ENCODE measurements at regions not wholly inside any gene's neighbourhood (a gene's known extent, or its start where the extent isn't known, plus 50 kb on each side); places are given as distances from the start of the nearest gene placed in this dataset.

GRCh38 chr3:35944926-35945710 is 305.8 kb downstream of the ARPP21 start:
- Histone ChIP-seq H3K9me3 (no peaks in the 10 kb centered on the region), H3K27me3 (no peaks in the 10 kb centered on the region), H3K27ac (replicated peaks in 1 of 4) (no peak overlapping the region), H3K4me1 (no peaks in the 10 kb centered on the region), H3K4me3 (no peak overlapping the region), H3K36me3 (no peaks in the 10 kb centered on the region)
- DNase-seq (ENCODE audit: extremely low spot score): no peak
- no peak for TF ChIP-seq POLR2AphosphoS5 (IDR thresholded peaks at IDR 0.05)
- WGBS: 88% methylated on average over 2 of the region's 2 CpGs
- intact Hi-C loops (cut with DNase I): no loop called here

DNA sequence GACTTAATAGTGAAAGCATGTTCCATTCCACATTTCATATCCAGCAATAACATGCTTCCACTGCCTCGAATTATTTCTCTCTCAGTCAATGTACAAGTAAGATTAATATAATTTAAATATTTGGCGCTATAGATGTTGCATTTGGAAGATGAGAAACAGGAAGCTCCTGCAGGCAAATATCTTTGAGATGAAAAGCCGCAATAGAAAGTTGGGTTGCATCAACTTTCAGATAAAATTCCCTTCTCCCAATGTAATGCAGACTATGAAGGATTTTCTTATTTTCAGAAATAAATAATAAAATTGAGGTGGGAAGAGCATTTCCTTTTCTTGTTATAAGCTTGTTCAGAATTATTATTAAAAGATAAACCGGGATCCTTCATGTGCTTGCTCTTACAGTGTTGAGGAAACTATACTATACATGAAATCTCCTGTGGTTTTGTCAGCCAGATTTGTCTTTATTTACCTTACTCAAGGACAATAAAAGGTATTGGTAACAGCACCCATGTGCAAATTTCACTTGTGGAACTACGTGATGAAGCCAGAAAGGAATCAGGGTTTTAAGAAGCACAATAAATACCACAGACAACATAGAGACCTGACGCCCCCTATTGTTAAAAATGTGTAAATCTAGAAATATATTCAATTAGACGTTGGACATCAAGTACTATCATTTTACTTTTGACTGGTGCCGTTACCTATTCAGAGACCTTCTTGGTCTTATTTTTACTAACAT is 307.0 kb downstream of the ARPP21 start:
- WGBS: 45% methylated on average over 8 of the region's 8 CpGs
- no peaks in the 10 kb centered on the region for H3K27me3 ChIP-seq
- DNase-seq (ENCODE audit: extremely low spot score): no peak
- H3K4me3 ChIP-seq: no peak overlapping the region
- no peaks in the 10 kb centered on the region for H3K4me1 ChIP-seq
- TF ChIP-seq POLR2A (IDR thresholded peaks at IDR 0.05; ENCODE audit: low read depth): no peak
- TF ChIP-seq, protein P1, sequence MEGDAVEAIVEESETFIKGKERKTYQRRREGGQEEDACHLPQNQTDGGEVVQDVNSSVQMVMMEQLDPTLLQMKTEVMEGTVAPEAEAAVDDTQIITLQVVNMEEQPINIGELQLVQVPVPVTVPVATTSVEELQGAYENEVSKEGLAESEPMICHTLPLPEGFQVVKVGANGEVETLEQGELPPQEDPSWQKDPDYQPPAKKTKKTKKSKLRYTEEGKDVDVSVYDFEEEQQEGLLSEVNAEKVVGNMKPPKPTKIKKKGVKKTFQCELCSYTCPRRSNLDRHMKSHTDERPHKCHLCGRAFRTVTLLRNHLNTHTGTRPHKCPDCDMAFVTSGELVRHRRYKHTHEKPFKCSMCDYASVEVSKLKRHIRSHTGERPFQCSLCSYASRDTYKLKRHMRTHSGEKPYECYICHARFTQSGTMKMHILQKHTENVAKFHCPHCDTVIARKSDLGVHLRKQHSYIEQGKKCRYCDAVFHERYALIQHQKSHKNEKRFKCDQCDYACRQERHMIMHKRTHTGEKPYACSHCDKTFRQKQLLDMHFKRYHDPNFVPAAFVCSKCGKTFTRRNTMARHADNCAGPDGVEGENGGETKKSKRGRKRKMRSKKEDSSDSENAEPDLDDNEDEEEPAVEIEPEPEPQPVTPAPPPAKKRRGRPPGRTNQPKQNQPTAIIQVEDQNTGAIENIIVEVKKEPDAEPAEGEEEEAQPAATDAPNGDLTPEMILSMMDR (IDR thresholded peaks at IDR 0.05): peak in 2 of 3 experiments; percentile 11 to 13
- H3K27ac ChIP-seq (replicated peaks in 1 of 4): no peak overlapping the region
- intact Hi-C loops (cut with DNase I): no loop called here
- H3K36me3 ChIP-seq: no peaks in the 10 kb centered on the region
- no peaks in the 10 kb centered on the region for H3K9me3 ChIP-seq

GRCh38 chr3:35946854-35947515 is 307.7 kb downstream of the ARPP21 start:
- DNase-seq (ENCODE audit: extremely low spot score): no peak
- Histone ChIP-seq H3K27ac (replicated peaks in 1 of 4) (no peak overlapping the region), H3K36me3 (no peaks in the 10 kb centered on the region), H3K4me3 (no peak overlapping the region), H3K9me3 (no peaks in the 10 kb centered on the region), H3K27me3 (no peaks in the 10 kb centered on the region), H3K4me1 (no peaks in the 10 kb centered on the region)
- intact Hi-C loops (cut with DNase I): no loop called here
- WGBS: 96% methylated on average over 2 of the region's 2 CpGs
- TF ChIP-seq POLR2AphosphoS5 (IDR thresholded peaks at IDR 0.05) (no peak), POLR2A (IDR thresholded peaks at IDR 0.05; ENCODE audit: low read depth) (no peak), EP300 (IDR thresholded peaks at IDR 0.05) (no peak)
- TF ChIP-seq, protein P1 (IDR thresholded peaks at IDR 0.05): no peak

- Histone ChIP-seq H3K9me3 (no peaks in the 10 kb centered on the region), H3K36me3 (no peaks in the 10 kb centered on the region), H3K4me1 (peaks cover 0 to 3% (median 0%) of the 10 kb centered on the region in 4 donors), H3K27me3 (no peaks in the 10 kb centered on the region), H3K4me3 (no peak overlapping the region), H3K27ac (replicated peaks in 1 of 4) (no peak overlapping the region)
- DNase-seq (ENCODE audit: extremely low spot score): no peak
- intact Hi-C loops (cut with DNase I): no loop called here
- TF ChIP-seq, protein P1 (IDR thresholded peaks at IDR 0.05): no peak
- no peak for TF ChIP-seq POLR2A (IDR thresholded peaks at IDR 0.05; ENCODE audit: low read depth)
- no peak for TF ChIP-seq POLR2AphosphoS5 (IDR thresholded peaks at IDR 0.05)
- TF ChIP-seq EP300 (IDR thresholded peaks at IDR 0.05): no peak
- WGBS: 84% methylated on average over 1 of the region's 1 CpG
Observed at GRCh38 chr3:35950021-35950420, 310.7 kb downstream of the ARPP21 start.

GRCh38 chr3:35954413-35954812 is 315.1 kb downstream of the ARPP21 start:
- no peak for DNase-seq (ENCODE audit: extremely low spot score)
- Histone ChIP-seq H3K4me3 (no peak overlapping the region), H3K27ac (replicated peaks in 1 of 4) (no peak overlapping the region), H3K36me3 (no peaks in the 10 kb centered on the region), H3K9me3 (no peaks in the 10 kb centered on the region), H3K27me3 (no peaks in the 10 kb centered on the region), H3K4me1 (peaks cover 0 to 3% (median 0%) of the 10 kb centered on the region in 4 donors)
- intact Hi-C loops (cut with DNase I): no loop called here
- no peak for TF ChIP-seq POLR2A (IDR thresholded peaks at IDR 0.05; ENCODE audit: low read depth)
- TF ChIP-seq EP300 (IDR thresholded peaks at IDR 0.05): no peak
- no peak for TF ChIP-seq POLR2AphosphoS5 (IDR thresholded peaks at IDR 0.05)
- TF ChIP-seq, protein P1 (IDR thresholded peaks at IDR 0.05): no peak

Data from esophagus muscularis mucosa (tissue), 4 donors.